HG03469 (cell line): ENCODE measurements at regions not wholly inside any gene's neighbourhood (a gene's known extent, or its start where the extent isn't known, plus 50 kb on each side); places are given as distances from the start of the nearest gene placed in this dataset.

Source experiments
- ATAC-seq: cut with Tn5 transposase; IDR thresholded peaks from one replicate; pipeline ENCODE4 v1.9.1; 2021; ENCODE audit warnings: mild to moderate bottlenecking, moderate library complexity, moderate number of reproducible peaks; ENCODE audit not compliant: unreplicated experiment

DNA sequence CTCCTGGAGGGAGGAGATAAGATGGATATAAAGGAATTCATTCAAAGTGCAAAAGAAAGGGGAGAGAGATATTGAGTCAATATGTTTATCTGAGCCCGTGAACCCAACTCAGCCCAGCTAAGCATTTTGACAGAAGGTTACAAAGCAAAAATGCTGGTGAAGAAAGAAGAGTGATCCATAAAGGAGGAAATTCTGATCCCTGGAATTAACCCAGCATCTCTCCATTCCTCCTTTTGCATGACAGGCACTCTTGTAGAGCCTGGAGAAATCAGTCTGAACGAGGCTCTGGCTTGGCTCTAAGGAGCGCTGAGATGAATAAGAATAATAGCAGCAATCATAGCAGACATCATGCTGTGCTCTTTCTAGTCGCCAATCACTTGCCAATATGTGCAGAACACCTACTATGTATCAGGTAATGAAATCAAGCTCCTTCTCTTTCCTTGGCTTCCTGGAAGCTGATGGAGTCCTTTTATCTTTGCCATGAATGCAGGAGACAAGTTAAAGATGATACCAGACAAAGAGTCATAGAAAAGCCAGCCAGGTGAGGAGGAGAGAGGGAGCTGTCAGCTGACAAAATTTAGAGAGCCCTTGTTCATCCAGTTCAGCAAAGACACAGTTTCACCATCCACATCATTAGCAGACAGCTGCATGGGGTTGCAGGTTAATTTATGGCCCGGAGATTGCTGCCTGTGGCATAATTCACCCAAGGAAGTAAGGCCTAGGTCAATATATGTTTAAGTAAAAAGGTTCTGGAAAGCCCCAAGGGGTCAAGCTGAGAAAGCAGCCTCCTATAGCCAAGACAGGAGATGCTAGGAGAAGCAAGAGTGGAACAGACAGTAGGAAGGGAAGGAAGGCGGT is 476.5 kb upstream of the TBX3 start:
- ATAC-seq, result no peak

DNA sequence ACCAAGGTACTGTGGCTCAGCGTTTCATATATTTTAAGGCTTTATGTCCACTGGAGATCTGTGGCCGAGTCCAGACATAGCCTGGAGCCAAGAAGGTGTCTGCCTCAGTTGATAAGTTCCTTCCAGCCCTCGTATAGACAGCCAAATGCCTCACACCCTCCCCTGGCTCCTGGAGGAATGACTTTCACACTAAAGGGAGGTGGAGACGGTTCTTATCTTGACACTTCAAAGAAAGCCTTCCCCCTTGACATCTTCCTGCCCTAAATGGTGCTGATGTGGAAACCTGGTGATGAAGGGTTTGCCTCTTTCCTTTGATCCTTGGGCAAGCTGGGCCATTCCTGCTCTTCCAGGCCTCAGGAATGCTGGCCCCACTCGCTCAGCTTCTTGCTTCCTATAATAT is 474.8 kb upstream of the TBX3 start:
- no peak for ATAC-seq

- ATAC-seq, result no peak
Observed at GRCh38 chr12:115155665-115156645, 472.0 kb upstream of the TBX3 start.

DNA sequence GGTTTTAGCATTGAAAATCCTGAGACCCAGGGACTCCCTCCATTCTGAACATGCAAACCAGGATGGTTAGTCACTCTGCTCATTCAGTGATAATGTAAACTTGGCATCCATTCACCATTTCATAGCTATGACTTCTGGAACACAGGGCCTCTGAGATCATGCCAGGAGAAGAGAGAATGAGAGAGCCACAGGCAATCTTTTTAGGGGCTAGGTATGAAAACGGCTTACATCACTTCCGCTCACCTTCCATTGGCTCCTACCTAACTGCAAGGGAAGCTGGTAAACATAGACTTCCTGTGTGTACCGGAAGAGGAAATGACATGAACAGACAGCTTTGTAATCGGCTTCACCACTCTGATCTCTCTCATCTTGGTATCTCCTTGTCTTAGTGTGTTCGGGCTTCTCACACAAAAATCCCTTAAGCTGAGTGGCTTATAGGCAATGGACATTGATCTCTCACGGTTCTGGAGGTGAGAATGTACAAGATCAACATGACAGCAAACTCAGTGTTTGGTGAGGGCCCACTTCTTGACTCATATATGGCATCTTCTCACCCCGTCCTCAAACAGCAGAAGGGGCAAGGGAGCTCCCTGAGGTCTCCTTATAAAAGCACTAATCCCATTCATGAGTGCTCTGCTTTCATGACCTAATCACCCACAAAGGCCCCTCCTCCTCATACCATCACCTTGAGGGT is 465.9 kb upstream of the TBX3 start:
- ATAC-seq, result no peak

GRCh38 chr12:115149279-115149678 is 465.3 kb upstream of the TBX3 start:
- no peak for ATAC-seq

GRCh38 chr12:115147916-115148315 is 463.9 kb upstream of the TBX3 start:
- no peak for ATAC-seq

GRCh38 chr12:115146453-115146852 is 462.5 kb upstream of the TBX3 start:
- no peak for ATAC-seq

GRCh38 chr12:115144425-115144824 is 460.4 kb upstream of the TBX3 start:
- ATAC-seq, result no peak

- no peak for ATAC-seq
Observed at GRCh38 chr12:115140981-115141655, 457.1 kb upstream of the TBX3 start.

GRCh38 chr12:115137812-115138521 is 454.0 kb upstream of the TBX3 start:
- ATAC-seq, result no peak

GRCh38 chr12:115135800-115136211 is 451.8 kb upstream of the TBX3 start:
- no peak for ATAC-seq

- ATAC-seq, result no peak
Observed at GRCh38 chr12:115134298-115134697, 450.3 kb upstream of the TBX3 start.

- no peak for ATAC-seq
Observed at GRCh38 chr12:115132905-115133304, 448.9 kb upstream of the TBX3 start.

DNA sequence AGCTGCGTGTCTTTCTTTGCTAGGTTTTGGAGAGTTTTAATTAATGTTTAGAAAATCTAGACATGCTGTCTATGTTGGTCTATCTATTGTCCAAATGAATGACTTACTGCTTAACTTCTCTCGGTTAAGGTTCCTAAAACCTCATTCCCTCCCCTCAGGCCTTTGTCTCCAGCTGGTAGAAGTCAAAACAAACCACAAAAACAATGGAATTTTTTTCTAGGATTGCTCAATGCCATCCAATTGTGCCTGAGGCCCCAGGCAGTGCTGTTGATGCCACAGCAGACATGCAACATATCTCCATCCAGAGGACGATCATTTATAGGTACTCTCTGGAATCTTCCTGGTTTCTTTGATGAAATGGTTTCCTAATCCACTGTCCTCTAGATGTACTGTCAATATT is 448.2 kb upstream of the TBX3 start:
- no peak for ATAC-seq

GRCh38 chr12:115129727-115130126 is 445.8 kb upstream of the TBX3 start:
- ATAC-seq, result no peak

- no peak for ATAC-seq
Observed at GRCh38 chr12:115121053-115121452, 437.1 kb upstream of the TBX3 start.

- ATAC-seq, result no peak
Observed at GRCh38 chr12:115118177-115118724, 434.3 kb upstream of the TBX3 start.

GRCh38 chr12:115114140-115114539 is 430.2 kb upstream of the TBX3 start:
- ATAC-seq, result no peak

DNA sequence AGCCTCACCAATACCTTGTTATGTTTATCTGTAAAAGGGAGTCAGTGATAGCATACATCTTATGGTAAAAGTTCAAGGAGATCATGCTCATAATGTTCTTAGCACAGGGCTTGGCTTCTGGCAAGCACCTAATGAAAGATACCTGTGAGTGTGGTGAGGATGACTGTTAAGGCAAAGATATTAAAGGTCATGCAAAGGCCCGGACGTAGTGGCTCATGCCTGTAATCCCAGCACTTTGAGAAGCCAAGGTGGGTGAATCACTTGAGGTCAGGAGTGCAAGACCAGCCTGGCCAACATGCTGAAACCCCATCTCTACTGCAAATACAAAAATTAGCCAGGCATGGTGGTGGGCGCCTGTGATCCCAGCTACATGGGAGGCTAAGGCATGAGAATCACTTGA is 425.9 kb upstream of the TBX3 start:
- ATAC-seq, result no peak
